ENCODE measurements at regions not wholly inside any gene's neighbourhood (a gene's known extent, or its start where the extent isn't known, plus 50 kb on each side); places are given as distances from the start of the nearest gene placed in this dataset.

- TF ChIP-seq POLR2A (IDR thresholded peaks at IDR 0.05; ENCODE audit: low read depth, low read length) (no peak), TAF1 (IDR thresholded peaks at IDR 0.05; ENCODE audit: borderline replicate concordance, low read depth, low read length) (no peak)
These were observed 106.1 kb downstream of the RIN2 start for GRCh38 chr20:19864130-19864529.
